Natural killer cell (primary cell): ENCODE measurements at regions not wholly inside any gene's neighbourhood (a gene's known extent, or its start where the extent isn't known, plus 50 kb on each side); places are given as distances from the start of the nearest gene placed in this dataset.

Source experiments
- ATAC-seq, 3 donors: fragments of 150-1000 bp in 2 of 3; fragments of 200-7000 bp in 1 of 3; cut with Tn5 transposase; 1 replicate in 1 of 3; 2 replicates in 2 of 3; pipeline ENCODE4 v1.10.0; 2021; ENCODE audit warnings: mild to moderate bottlenecking in 2 of 3, moderate library complexity in 2 of 3
- DNase-seq, 2 donors: peaks; one replicate each; pipeline versions ENCODE4 v3.0.0 to v3.0.0-alpha.2; 2013 to 2021; ENCODE audit warnings: mixed read lengths in 1 of 2
- H3K27ac ChIP-seq: one replicate; pipeline ENCODE4 v1.5.1; 2013; ENCODE audit warnings: mild to moderate bottlenecking, low read length
- H3K27me3 ChIP-seq: one replicate; pipeline ENCODE4 v1.6.1; 2013; ENCODE audit warnings: low read length; ENCODE audit not compliant: control insufficient read depth, insufficient read depth
- H3K36me3 ChIP-seq: one replicate; pipeline ENCODE4 v1.6.1; 2013; ENCODE audit warnings: low read length; ENCODE audit not compliant: control insufficient read depth, insufficient read depth
- H3K4me1 ChIP-seq: one replicate; pipeline ENCODE4 v1.6.1; 2013; ENCODE audit warnings: low read length; ENCODE audit not compliant: control insufficient read depth, insufficient read depth
- H3K4me3 ChIP-seq: one replicate; pipeline ENCODE4 v1.5.1; 2013; ENCODE audit warnings: low read length
- H3K9me3 ChIP-seq: one replicate; pipeline ENCODE4 v1.6.1; 2013; ENCODE audit warnings: low read length; ENCODE audit not compliant: control insufficient read depth, insufficient read depth
- H3K27ac Mint-ChIP-seq, 2 donors: one replicate each; pipeline ENCODE4 v1.8.0; 2022; ENCODE audit warnings: mild to moderate bottlenecking in 2 of 2, mixed read lengths in 2 of 2, moderate library complexity in 1 of 2
- H3K27me3 Mint-ChIP-seq, 2 donors: one replicate each; pipeline ENCODE4 v1.8.0; 2022; ENCODE audit warnings: low read depth in 2 of 2, mixed read lengths in 2 of 2
- H3K36me3 Mint-ChIP-seq: one replicate; pipeline ENCODE4 v1.8.0; 2022; ENCODE audit warnings: mixed read lengths
- H3K4me1 Mint-ChIP-seq, 2 donors: one replicate each; pipeline ENCODE4 v1.8.0; 2022; ENCODE audit warnings: mixed read lengths in 2 of 2
- H3K4me3 Mint-ChIP-seq: one replicate; pipeline ENCODE4 v1.8.0; 2022; ENCODE audit warnings: mild to moderate bottlenecking, moderate library complexity, mixed read lengths
- H3K9me3 Mint-ChIP-seq, 2 donors: one replicate each; pipeline ENCODE4 v1.8.0; 2022; ENCODE audit warnings: mixed read lengths in 2 of 2
- CTCF ChIP-seq: fragments of 200-600 bp; IDR thresholded peaks from one replicate; pipeline ENCODE4 v1.8.0; 2022; ENCODE audit warnings: antibody characterized with exemption
- WGBS: methylation state at CpG from one replicate; pipeline ENCODE4 v1.1.7; 2013; ENCODE audit warnings: missing lambda C conversion rate; ENCODE audit not compliant: insufficient coverage; 5-methylcytosine and 5-hydroxymethylcytosine counted together
- intact Hi-C: fragments of 100-400 bp; cut with micrococcal nuclease; formaldehyde crosslinking; loops from one replicate; pipeline ENCODE4 v1.14.2; 2022

GRCh38 chr15:25137013-25137412, 182.2 kb downstream of the SNRPN start:
- Histone ChIP-seq H3K36me3 (no peaks in the 10 kb centered on the region), H3K27ac (no peak overlapping the region), H3K9me3 (peaks cover 12% of the 10 kb centered on the region), H3K27me3 (no peaks in the 10 kb centered on the region), H3K4me3 (no peak overlapping the region), H3K4me1 (no peaks in the 10 kb centered on the region)
- ATAC-seq (no peak), DNase-seq (no peak)
- peaks cover 7% of the 10 kb centered on the region for H3K36me3 Mint-ChIP-seq
- no peak overlapping the region for H3K27ac Mint-ChIP-seq
- no peaks in the 10 kb centered on the region for H3K27me3 Mint-ChIP-seq
- peaks cover 7 to 12% of the 10 kb centered on the region in 2 donors for H3K9me3 Mint-ChIP-seq
- TF ChIP-seq CTCF: no peak
- WGBS: 75% methylated on average over 4 of the region's 5 CpGs
- intact Hi-C loops: no loop called here
- no peak overlapping the region for H3K4me3 Mint-ChIP-seq
- H3K4me1 Mint-ChIP-seq: no peaks in the 10 kb centered on the region

GRCh38 chr15:25169318-25169717, 214.5 kb downstream of the SNRPN start:
- intact Hi-C loops: no loop called here
- ATAC-seq (no peak), DNase-seq (no peak)
- Mint-ChIP-seq H3K27me3 (no peaks in the 10 kb centered on the region), H3K4me1 (no peaks in the 10 kb centered on the region), H3K4me3 (no peak overlapping the region), H3K27ac (no peak overlapping the region), H3K36me3 (no peaks in the 10 kb centered on the region), H3K9me3 (peaks cover 0 to 7% of the 10 kb centered on the region in 2 donors)
- no peaks in the 10 kb centered on the region for H3K27me3 ChIP-seq
- no peak overlapping the region for H3K27ac ChIP-seq
- H3K4me1 ChIP-seq: no peaks in the 10 kb centered on the region
- WGBS: 89% methylated on average over 15 of the region's 15 CpGs
- peaks cover 49% of the 10 kb centered on the region for H3K9me3 ChIP-seq
- no peaks in the 10 kb centered on the region for H3K36me3 ChIP-seq
- H3K4me3 ChIP-seq: no peak overlapping the region
- TF ChIP-seq CTCF: no peak

DNA sequence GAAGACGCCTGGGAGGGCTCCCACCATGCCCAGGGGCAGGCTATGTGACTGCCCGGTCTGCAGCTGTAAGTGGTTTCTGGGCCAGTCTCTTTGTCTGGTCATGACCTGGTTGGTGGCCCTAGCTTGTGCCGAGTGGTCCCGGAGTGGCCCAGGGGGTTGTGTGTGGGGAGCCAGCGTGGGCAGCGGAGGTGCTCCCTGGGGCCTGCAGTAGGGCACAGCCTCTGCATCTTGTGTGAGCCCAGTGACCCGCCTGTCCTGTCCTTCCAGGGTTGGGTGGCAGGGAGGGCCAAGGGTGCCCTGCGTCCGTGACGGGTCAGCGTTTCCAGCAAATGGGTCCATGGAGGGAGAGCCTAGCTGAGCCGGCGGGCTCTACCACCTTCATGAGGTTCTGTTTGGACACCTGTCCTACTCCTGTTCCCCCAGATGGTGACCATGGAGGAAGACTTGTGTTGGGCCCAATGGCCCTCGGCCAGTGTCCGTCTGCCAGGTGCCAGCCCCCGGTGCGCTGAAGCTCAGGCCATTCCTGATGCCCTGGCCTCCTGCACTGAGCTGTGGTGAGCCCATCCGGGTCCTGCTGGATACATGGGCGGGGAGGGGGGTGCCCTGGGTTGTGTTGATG, 215.4 kb downstream of the SNRPN start:
- Mint-ChIP-seq H3K9me3 (peaks cover 4 to 7% of the 10 kb centered on the region in 2 donors), H3K4me3 (no peak overlapping the region), H3K27ac (no peak overlapping the region), H3K36me3 (no peaks in the 10 kb centered on the region), H3K4me1 (no peaks in the 10 kb centered on the region), H3K27me3 (no peaks in the 10 kb centered on the region)
- no peak for ATAC-seq
- Histone ChIP-seq H3K27me3 (no peaks in the 10 kb centered on the region), H3K36me3 (no peaks in the 10 kb centered on the region), H3K4me3 (no peak overlapping the region), H3K27ac (no peak overlapping the region), H3K9me3 (peaks cover 57% of the 10 kb centered on the region), H3K4me1 (no peaks in the 10 kb centered on the region)
- 93% methylated on average over 19 of the region's 19 CpGs for WGBS
- no peak for TF ChIP-seq CTCF
- peak in 1 of 2 donors; percentile 10 for DNase-seq
- intact Hi-C loops: no loop called here

DNA sequence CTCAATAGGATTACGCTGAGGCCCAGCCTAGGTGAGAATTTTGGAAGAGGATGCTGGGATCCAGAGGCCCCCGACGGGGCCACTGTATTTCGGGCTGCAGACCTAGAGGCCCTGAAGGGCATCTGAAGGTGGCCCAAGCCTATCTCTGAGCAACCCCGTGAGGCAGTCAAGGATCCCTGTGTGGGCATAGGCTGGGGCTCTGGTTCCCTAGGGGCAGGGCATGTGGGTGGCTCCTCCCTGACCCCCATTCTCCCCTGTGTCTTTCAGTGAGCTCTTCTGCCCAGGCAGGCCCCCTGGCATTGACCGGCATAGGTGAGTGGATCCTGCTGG, 216.0 kb downstream of the SNRPN start:
- no peaks in the 10 kb centered on the region for H3K27me3 Mint-ChIP-seq
- no peaks in the 10 kb centered on the region for H3K36me3 Mint-ChIP-seq
- Histone ChIP-seq H3K4me1 (no peaks in the 10 kb centered on the region), H3K27me3 (no peaks in the 10 kb centered on the region), H3K27ac (no peak overlapping the region), H3K9me3 (peaks cover 63% of the 10 kb centered on the region), H3K36me3 (no peaks in the 10 kb centered on the region), H3K4me3 (no peak overlapping the region)
- no peak overlapping the region for H3K4me3 Mint-ChIP-seq
- H3K27ac Mint-ChIP-seq: no peak overlapping the region
- intact Hi-C loops: no loop called here
- DNase-seq (no peak), ATAC-seq (no peak)
- TF ChIP-seq CTCF: no peak
- whole genome bisulfite sequencing: 73% methylated on average over 6 of the region's 6 CpGs
- H3K9me3 Mint-ChIP-seq: peaks cover 4 to 5% of the 10 kb centered on the region in 2 donors
- no peaks in the 10 kb centered on the region for H3K4me1 Mint-ChIP-seq
